GM13977 (cell line): ENCODE measurements at regions not wholly inside any gene's neighbourhood (a gene's known extent, or its start where the extent isn't known, plus 50 kb on each side); places are given as distances from the start of the nearest gene placed in this dataset.

ENCODE experiments used
- DNase-seq: peaks from one replicate; pipeline ENCODE4 v3.0.0; 2012; ENCODE audit warnings: low spot score
- in situ Hi-C: fragments of 300-500 bp; cut with MboI; formaldehyde crosslinking; loops from one replicate; pipeline ENCODE4 v1.12.0; 2022; ENCODE audit warnings: low sequenced_read_pairs, low pct_unique_long_range_greater_than_20kb, mixed read lengths, inconsistent platforms; ENCODE audit not compliant: unreplicated experiment
- TF ChIP-seq, protein P1 (sequence below): IDR thresholded peaks from 2 replicates; pipeline ENCODE4 v1.5.1; 2012; ENCODE audit warnings: mild to moderate bottlenecking, control low read depth; ENCODE audit not compliant: insufficient read depth; ENCODE audit errors: extremely low read depth, missing control alignments

DNA sequence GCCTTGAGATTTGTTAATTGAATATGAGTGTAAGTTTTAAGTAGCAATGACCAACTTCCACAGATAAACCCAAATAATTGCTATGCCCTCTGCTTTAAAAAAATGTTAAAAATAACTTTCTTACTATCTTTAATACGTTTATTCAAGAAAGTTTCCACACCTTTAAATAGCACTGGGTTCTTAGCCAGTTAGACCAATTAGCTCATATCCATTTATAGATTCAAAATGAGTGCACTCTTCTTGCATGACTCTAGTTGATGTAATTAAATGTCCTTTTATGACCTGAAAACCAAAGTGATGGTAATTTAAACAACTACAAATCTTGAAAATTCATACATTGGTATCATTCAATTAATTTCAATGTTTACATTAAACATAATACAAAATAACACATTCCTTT is 50.8 kb upstream of the CACNA2D1 start:
- no peak for DNase-seq
- TF ChIP-seq, protein P1, sequence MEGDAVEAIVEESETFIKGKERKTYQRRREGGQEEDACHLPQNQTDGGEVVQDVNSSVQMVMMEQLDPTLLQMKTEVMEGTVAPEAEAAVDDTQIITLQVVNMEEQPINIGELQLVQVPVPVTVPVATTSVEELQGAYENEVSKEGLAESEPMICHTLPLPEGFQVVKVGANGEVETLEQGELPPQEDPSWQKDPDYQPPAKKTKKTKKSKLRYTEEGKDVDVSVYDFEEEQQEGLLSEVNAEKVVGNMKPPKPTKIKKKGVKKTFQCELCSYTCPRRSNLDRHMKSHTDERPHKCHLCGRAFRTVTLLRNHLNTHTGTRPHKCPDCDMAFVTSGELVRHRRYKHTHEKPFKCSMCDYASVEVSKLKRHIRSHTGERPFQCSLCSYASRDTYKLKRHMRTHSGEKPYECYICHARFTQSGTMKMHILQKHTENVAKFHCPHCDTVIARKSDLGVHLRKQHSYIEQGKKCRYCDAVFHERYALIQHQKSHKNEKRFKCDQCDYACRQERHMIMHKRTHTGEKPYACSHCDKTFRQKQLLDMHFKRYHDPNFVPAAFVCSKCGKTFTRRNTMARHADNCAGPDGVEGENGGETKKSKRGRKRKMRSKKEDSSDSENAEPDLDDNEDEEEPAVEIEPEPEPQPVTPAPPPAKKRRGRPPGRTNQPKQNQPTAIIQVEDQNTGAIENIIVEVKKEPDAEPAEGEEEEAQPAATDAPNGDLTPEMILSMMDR: no peak
- in situ Hi-C loops: no loop called here
